ENCODE measurements at regions not wholly inside any gene's neighbourhood (a gene's known extent, or its start where the extent isn't known, plus 50 kb on each side); places are given as distances from the start of the nearest gene placed in this dataset.

DNA sequence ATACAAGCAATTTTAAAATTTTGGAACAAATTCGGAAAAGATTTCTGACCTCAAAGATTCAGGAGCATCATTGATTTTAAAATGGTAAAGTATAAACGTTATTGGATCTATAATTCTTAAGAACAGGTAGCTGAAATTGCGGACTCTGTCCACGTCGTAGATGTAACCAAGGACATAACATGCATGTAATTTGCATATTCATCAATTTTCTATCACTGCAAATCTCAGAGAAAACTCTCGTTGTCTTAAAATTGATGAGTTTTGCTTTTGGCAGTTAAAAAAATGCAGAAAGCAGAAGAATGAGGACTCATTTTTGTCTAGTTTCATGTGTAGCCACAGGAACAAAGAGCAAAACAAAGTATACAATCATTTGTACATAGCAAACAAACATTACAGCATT is 1094.4 kb downstream of the SI start:
- no peak overlapping the region for H3K27ac ChIP-seq (ENCODE audit: extremely low read depth, low read depth, low read length)
- H3K4me3 ChIP-seq (ENCODE audit: low read depth, low read length), result no peak overlapping the region
- TF ChIP-seq ZNF514 (tag by site-specific recombination; IDR thresholded peaks at IDR 0.05), result no peak
- no peaks in the 10 kb centered on the region for H3K9me3 ChIP-seq (ENCODE audit: control insufficient read depth, insufficient read depth, low read depth, low read length)
- H3K4me1 ChIP-seq (ENCODE audit: control insufficient read depth, insufficient read depth, low read length), result no peaks in the 10 kb centered on the region
- ChIA-PET POLR2A (no interaction called here), CTCF (interaction anchor here (0.5 kb wide), 1 partner anchor 364 kb away, joined by 3 read pairs; no protein-coding TSS in a partner anchor)
- H3K36me3 ChIP-seq (ENCODE audit: control insufficient read depth in 2 of 2, insufficient read depth in 1 of 2, low read length in 2 of 2), result no peaks in the 10 kb centered on the region

DNA sequence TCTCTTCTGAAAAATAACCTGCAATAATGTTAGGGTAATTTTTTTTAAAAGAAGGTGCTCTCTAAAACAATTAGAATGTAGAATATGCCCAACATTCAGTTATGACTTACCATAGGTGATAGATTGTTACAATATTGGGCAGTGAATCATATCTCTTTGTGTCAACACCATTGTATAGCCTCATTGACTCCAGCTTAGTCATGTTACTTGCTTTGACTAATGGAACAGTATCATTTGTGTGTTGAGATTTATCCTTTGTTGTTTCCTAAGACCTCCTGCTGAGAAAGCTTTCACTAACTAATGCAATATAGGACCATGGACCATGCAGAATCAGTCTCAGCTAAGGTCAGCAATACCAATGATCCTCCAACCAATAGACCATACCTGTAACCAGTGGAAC is 1106.4 kb downstream of the SI start:
- CTCF ChIA-PET, result no interaction called here

DNA sequence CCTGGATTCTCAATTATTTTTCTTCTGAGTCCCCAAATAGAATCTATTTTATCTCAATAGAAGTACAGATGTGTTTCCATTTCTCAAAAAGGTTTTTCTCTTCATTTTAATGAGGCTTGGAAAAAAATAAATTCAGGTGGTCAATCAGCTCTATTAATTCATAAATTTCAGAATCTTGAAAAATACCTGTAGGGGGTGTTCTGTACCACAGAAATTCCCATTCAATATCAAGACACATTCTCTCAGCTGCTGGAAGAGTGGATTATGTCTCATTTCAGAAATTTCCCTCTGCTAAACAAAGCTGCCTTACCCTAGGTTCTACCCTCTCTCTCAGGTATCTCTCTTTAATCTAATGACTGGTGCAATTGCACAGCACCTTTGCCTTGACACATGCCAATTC is 1121.2 kb downstream of the SI start:
- no peaks in the 10 kb centered on the region for H3K4me1 ChIP-seq (ENCODE audit: control insufficient read depth, insufficient read depth, low read length)
- H3K4me3 ChIP-seq (ENCODE audit: low read depth, low read length), result no peak overlapping the region
- H3K9me3 ChIP-seq (ENCODE audit: control insufficient read depth, insufficient read depth, low read depth, low read length), result no peaks in the 10 kb centered on the region
- no peak overlapping the region for H3K27ac ChIP-seq (ENCODE audit: extremely low read depth, low read depth, low read length)
- H3K36me3 ChIP-seq (ENCODE audit: control insufficient read depth in 2 of 2, insufficient read depth in 1 of 2, low read length in 2 of 2), result no peaks in the 10 kb centered on the region
- ChIA-PET POLR2A (no interaction called here), CTCF (no interaction called here)
- TF ChIP-seq, protein P1, sequence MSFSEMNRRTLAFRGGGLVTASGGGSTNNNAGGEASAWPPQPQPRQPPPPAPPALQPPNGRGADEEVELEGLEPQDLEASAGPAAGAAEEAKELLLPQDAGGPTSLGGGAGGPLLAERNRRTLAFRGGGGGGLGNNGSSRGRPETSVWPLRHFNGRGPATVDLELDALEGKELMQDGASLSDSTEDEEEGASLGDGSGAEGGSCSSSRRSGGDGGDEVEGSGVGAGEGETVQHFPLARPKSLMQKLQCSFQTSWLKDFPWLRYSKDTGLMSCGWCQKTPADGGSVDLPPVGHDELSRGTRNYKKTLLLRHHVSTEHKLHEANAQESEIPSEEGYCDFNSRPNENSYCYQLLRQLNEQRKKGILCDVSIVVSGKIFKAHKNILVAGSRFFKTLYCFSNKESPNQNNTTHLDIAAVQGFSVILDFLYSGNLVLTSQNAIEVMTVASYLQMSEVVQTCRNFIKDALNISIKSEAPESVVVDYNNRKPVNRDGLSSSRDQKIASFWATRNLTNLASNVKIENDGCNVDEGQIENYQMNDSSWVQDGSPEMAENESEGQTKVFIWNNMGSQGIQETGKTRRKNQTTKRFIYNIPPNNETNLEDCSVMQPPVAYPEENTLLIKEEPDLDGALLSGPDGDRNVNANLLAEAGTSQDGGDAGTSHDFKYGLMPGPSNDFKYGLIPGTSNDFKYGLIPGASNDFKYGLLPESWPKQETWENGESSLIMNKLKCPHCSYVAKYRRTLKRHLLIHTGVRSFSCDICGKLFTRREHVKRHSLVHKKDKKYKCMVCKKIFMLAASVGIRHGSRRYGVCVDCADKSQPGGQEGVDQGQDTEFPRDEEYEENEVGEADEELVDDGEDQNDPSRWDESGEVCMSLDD (tag by site-specific recombination; IDR thresholded peaks at IDR 0.05), result no peak
- TF ChIP-seq, protein P2, sequence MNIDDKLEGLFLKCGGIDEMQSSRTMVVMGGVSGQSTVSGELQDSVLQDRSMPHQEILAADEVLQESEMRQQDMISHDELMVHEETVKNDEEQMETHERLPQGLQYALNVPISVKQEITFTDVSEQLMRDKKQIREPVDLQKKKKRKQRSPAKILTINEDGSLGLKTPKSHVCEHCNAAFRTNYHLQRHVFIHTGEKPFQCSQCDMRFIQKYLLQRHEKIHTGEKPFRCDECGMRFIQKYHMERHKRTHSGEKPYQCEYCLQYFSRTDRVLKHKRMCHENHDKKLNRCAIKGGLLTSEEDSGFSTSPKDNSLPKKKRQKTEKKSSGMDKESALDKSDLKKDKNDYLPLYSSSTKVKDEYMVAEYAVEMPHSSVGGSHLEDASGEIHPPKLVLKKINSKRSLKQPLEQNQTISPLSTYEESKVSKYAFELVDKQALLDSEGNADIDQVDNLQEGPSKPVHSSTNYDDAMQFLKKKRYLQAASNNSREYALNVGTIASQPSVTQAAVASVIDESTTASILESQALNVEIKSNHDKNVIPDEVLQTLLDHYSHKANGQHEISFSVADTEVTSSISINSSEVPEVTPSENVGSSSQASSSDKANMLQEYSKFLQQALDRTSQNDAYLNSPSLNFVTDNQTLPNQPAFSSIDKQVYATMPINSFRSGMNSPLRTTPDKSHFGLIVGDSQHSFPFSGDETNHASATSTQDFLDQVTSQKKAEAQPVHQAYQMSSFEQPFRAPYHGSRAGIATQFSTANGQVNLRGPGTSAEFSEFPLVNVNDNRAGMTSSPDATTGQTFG (tag by site-specific recombination; IDR thresholded peaks at IDR 0.05; ENCODE audit: borderline replicate concordance), result no peak
- TF ChIP-seq ZNF561 (tag by site-specific recombination; IDR thresholded peaks at IDR 0.05; ENCODE audit: borderline replicate concordance) (no peak), ZNF830 (tag by site-specific recombination; IDR thresholded peaks at IDR 0.05; ENCODE audit: low read depth) (no peak)

More for the DNA sequence above, 1106.4 kb downstream of the SI start:
- POLR2A ChIA-PET, result no interaction called here
- no peak overlapping the region for H3K4me3 ChIP-seq (ENCODE audit: low read depth, low read length)
- no peaks in the 10 kb centered on the region for H3K4me1 ChIP-seq (ENCODE audit: control insufficient read depth, insufficient read depth, low read length)
- no peak overlapping the region for H3K27ac ChIP-seq (ENCODE audit: extremely low read depth, low read depth, low read length)
- no peaks in the 10 kb centered on the region for H3K36me3 ChIP-seq (ENCODE audit: control insufficient read depth in 2 of 2, insufficient read depth in 1 of 2, low read length in 2 of 2)
- H3K9me3 ChIP-seq (ENCODE audit: control insufficient read depth, insufficient read depth, low read depth, low read length), result no peaks in the 10 kb centered on the region
- TF ChIP-seq REPIN1 (tag by site-specific recombination; IDR thresholded peaks at IDR 0.05; ENCODE audit: low read depth) (no peak), ZNF596 (tag by site-specific recombination; IDR thresholded peaks at IDR 0.05) (no peak), SP7 (tag by site-specific recombination; IDR thresholded peaks at IDR 0.05) (no peak), ZNF777 (tag by site-specific recombination; IDR thresholded peaks at IDR 0.05; ENCODE audit: borderline replicate concordance) (no peak), HOXA7 (CRISPR knock-in tag; IDR thresholded peaks at IDR 0.05; ENCODE audit: borderline replicate concordance) (no peak), GLI2 (tag by site-specific recombination; IDR thresholded peaks at IDR 0.05; ENCODE audit: borderline replicate concordance, low read depth) (no peak), ZNF175 (tag by site-specific recombination; IDR thresholded peaks at IDR 0.05) (no peak), ZNF514 (tag by site-specific recombination; IDR thresholded peaks at IDR 0.05) (no peak)
- TF ChIP-seq, protein P3, sequence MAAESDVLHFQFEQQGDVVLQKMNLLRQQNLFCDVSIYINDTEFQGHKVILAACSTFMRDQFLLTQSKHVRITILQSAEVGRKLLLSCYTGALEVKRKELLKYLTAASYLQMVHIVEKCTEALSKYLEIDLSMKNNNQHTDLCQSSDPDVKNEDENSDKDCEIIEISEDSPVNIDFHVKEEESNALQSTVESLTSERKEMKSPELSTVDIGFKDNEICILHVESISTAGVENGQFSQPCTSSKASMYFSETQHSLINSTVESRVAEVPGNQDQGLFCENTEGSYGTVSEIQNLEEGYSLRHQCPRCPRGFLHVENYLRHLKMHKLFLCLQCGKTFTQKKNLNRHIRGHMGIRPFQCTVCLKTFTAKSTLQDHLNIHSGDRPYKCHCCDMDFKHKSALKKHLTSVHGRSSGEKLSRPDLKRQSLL (tag by site-specific recombination; IDR thresholded peaks at IDR 0.05), result no peak
- TF ChIP-seq, protein P4, sequence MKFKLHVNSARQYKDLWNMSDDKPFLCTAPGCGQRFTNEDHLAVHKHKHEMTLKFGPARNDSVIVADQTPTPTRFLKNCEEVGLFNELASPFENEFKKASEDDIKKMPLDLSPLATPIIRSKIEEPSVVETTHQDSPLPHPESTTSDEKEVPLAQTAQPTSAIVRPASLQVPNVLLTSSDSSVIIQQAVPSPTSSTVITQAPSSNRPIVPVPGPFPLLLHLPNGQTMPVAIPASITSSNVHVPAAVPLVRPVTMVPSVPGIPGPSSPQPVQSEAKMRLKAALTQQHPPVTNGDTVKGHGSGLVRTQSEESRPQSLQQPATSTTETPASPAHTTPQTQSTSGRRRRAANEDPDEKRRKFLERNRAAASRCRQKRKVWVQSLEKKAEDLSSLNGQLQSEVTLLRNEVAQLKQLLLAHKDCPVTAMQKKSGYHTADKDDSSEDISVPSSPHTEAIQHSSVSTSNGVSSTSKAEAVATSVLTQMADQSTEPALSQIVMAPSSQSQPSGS (tag by site-specific recombination; IDR thresholded peaks at IDR 0.05; ENCODE audit: low read depth), result no peak
- TF ChIP-seq, protein P5, sequence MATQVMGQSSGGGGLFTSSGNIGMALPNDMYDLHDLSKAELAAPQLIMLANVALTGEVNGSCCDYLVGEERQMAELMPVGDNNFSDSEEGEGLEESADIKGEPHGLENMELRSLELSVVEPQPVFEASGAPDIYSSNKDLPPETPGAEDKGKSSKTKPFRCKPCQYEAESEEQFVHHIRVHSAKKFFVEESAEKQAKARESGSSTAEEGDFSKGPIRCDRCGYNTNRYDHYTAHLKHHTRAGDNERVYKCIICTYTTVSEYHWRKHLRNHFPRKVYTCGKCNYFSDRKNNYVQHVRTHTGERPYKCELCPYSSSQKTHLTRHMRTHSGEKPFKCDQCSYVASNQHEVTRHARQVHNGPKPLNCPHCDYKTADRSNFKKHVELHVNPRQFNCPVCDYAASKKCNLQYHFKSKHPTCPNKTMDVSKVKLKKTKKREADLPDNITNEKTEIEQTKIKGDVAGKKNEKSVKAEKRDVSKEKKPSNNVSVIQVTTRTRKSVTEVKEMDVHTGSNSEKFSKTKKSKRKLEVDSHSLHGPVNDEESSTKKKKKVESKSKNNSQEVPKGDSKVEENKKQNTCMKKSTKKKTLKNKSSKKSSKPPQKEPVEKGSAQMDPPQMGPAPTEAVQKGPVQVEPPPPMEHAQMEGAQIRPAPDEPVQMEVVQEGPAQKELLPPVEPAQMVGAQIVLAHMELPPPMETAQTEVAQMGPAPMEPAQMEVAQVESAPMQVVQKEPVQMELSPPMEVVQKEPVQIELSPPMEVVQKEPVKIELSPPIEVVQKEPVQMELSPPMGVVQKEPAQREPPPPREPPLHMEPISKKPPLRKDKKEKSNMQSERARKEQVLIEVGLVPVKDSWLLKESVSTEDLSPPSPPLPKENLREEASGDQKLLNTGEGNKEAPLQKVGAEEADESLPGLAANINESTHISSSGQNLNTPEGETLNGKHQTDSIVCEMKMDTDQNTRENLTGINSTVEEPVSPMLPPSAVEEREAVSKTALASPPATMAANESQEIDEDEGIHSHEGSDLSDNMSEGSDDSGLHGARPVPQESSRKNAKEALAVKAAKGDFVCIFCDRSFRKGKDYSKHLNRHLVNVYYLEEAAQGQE (tag by site-specific recombination; IDR thresholded peaks at IDR 0.05), result no peak
- TF ChIP-seq, protein P6, sequence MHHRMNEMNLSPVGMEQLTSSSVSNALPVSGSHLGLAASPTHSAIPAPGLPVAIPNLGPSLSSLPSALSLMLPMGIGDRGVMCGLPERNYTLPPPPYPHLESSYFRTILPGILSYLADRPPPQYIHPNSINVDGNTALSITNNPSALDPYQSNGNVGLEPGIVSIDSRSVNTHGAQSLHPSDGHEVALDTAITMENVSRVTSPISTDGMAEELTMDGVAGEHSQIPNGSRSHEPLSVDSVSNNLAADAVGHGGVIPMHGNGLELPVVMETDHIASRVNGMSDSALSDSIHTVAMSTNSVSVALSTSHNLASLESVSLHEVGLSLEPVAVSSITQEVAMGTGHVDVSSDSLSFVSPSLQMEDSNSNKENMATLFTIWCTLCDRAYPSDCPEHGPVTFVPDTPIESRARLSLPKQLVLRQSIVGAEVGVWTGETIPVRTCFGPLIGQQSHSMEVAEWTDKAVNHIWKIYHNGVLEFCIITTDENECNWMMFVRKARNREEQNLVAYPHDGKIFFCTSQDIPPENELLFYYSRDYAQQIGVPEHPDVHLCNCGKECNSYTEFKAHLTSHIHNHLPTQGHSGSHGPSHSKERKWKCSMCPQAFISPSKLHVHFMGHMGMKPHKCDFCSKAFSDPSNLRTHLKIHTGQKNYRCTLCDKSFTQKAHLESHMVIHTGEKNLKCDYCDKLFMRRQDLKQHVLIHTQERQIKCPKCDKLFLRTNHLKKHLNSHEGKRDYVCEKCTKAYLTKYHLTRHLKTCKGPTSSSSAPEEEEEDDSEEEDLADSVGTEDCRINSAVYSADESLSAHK (tag by site-specific recombination; IDR thresholded peaks at IDR 0.05), result no peak

Measured in HEK293 (cell line).